Heart left ventricle (tissue), 13 donors: ENCODE measurements at regions not wholly inside any gene's neighbourhood (a gene's known extent, or its start where the extent isn't known, plus 50 kb on each side); places are given as distances from the start of the nearest gene placed in this dataset.

ENCODE experiments used
- CTCF ChIP-seq, 12 donors: fragments of 200-600 bp; sonication (generic) in 4 of 12; IDR thresholded peaks; one replicate each; pipeline versions ENCODE4 v1.5.0 to v1.8.0; 2018 to 2022; ENCODE audit warnings: antibody characterized with exemption in 12 of 12, mild to moderate bottlenecking in 5 of 12
- POLR2A ChIP-seq, 2 donors: fragments of 450-650 bp; IDR thresholded peaks; one replicate each; pipeline ENCODE4 v1.6.1; 2017; ENCODE audit warnings: antibody characterized with exemption in 2 of 2, mild to moderate bottlenecking in 2 of 2, moderate library complexity in 2 of 2
- donor health status: ischemic (EF 13 %, LVEDD 7.1; RV severe dilation, severe dysfunction).
- donor health status: DM: no; HTN: yes; CAD: no.
- donor health status: DM: no; HTN: no; CAD: no.
- donor health status: ischemic (EF 25% LVEDD 6.9; RV normal size, moderate dysfunction).
- donor health status: ischemic (EF 25% LVEDD 5.7; RV mildly dilated, moderate dysfunction).
- donor health status: ischemic (EF 35%, LVEDD 5.7; RV mildly dilated, moderate dysfunction).
- donor health status: nonischemic (EF 11% LVEDD 7.7; RV severe dilation, severe dysfunction).
- donor health status: DM: yes; HTN: yes; CAD: no.
- donor health status: PGD.
- donor health status: ischemic (EF 29% LVEDD 5.4; RV normal size, mild dysfunction).
- donor health status: nonischemic (EF 23%, LVEDD 6.1; RV moderate dilation, normal function).

- no peak for TF ChIP-seq POLR2A (IDR thresholded peaks at IDR 0.05)
- no peak for TF ChIP-seq CTCF (IDR thresholded peaks at IDR 0.05)
These were observed 357.8 kb downstream of the BMPER start for GRCh38 chr7:34263168-34263567.
